Hepatocyte (in vitro differentiated cells): ENCODE measurements at regions not wholly inside any gene's neighbourhood (a gene's known extent, or its start where the extent isn't known, plus 50 kb on each side); places are given as distances from the start of the nearest gene placed in this dataset.

Experiments
- EZH2 ChIP-seq: fragments of 200-600 bp; sonication (generic); IDR thresholded peaks from 2 replicates; pipeline ENCODE4 v1.6.1; 2016; ENCODE audit warnings: antibody characterized with exemption, mild to moderate bottlenecking, borderline replicate concordance
- TF ChIP-seq, protein P1 (sequence below): fragments of 200-600 bp; sonication (generic); IDR thresholded peaks from 2 replicates; pipeline ENCODE4 v1.5.1; 2016; ENCODE audit warnings: antibody characterized with exemption, mild to moderate bottlenecking; ENCODE audit not compliant: poor library complexity

GRCh38 chr11:16526947-16527346 lies 170.6 kb upstream of the SOX6 start:
- TF ChIP-seq, protein P1, sequence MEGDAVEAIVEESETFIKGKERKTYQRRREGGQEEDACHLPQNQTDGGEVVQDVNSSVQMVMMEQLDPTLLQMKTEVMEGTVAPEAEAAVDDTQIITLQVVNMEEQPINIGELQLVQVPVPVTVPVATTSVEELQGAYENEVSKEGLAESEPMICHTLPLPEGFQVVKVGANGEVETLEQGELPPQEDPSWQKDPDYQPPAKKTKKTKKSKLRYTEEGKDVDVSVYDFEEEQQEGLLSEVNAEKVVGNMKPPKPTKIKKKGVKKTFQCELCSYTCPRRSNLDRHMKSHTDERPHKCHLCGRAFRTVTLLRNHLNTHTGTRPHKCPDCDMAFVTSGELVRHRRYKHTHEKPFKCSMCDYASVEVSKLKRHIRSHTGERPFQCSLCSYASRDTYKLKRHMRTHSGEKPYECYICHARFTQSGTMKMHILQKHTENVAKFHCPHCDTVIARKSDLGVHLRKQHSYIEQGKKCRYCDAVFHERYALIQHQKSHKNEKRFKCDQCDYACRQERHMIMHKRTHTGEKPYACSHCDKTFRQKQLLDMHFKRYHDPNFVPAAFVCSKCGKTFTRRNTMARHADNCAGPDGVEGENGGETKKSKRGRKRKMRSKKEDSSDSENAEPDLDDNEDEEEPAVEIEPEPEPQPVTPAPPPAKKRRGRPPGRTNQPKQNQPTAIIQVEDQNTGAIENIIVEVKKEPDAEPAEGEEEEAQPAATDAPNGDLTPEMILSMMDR: no peak
- no peak for TF ChIP-seq EZH2
